IPS-20b (cell line): ENCODE measurements at regions not wholly inside any gene's neighbourhood (a gene's known extent, or its start where the extent isn't known, plus 50 kb on each side); places are given as distances from the start of the nearest gene placed in this dataset.
"Not testable (repeated sequence)": the region's sequence is repeated elsewhere in the genome, so short reads cannot be mapped to it uniquely, and the experiment has no call there.

Experiments
- H3K27ac ChIP-seq: one replicate; pipeline ENCODE4 v1.5.1; 2013; ENCODE audit warnings: low read length
- H3K27me3 ChIP-seq: 2 replicates; pipeline ENCODE4 v1.6.1; 2013; ENCODE audit warnings: mild to moderate bottlenecking, low read length, inconsistent platforms; ENCODE audit not compliant: insufficient read depth
- H3K36me3 ChIP-seq: 2 replicates; pipeline ENCODE4 v1.6.1; 2013; ENCODE audit warnings: low read depth, mild to moderate bottlenecking, inconsistent platforms, low read length, moderate library complexity; ENCODE audit not compliant: insufficient read depth
- H3K4me1 ChIP-seq: 2 replicates; pipeline ENCODE4 v1.6.1; 2013; ENCODE audit warnings: mild to moderate bottlenecking, control low read depth, inconsistent platforms, low read length, moderate library complexity; ENCODE audit not compliant: insufficient read depth
- H3K4me3 ChIP-seq: 2 replicates; pipeline ENCODE4 v1.5.1; 2013; ENCODE audit warnings: mild to moderate bottlenecking, low read length, inconsistent platforms
- H3K9ac ChIP-seq: 2 replicates; pipeline ENCODE4 v1.6.1; 2013; ENCODE audit warnings: low read depth, mild to moderate bottlenecking, inconsistent platforms, low read length, moderate library complexity
- H3K9me3 ChIP-seq: 2 replicates; pipeline ENCODE4 v1.6.1; 2013; ENCODE audit warnings: mild to moderate bottlenecking, low read depth, low read length, inconsistent platforms; ENCODE audit not compliant: insufficient read depth

- Histone ChIP-seq H3K27ac (no peak overlapping the region), H3K9ac (no peak overlapping the region), H3K9me3 (no peaks in the 10 kb centered on the region), H3K4me1 (no peaks in the 10 kb centered on the region), H3K36me3 (no peaks in the 10 kb centered on the region), H3K4me3 (no peak overlapping the region), H3K27me3 (no peaks in the 10 kb centered on the region)
Measured at GRCh38 chrX:139018436-139018835, 306.9 kb upstream of the FGF13 start.

- H3K4me3 ChIP-seq = no peak overlapping the region
- H3K4me1 ChIP-seq = no peaks in the 10 kb centered on the region
- no peaks in the 10 kb centered on the region for H3K9me3 ChIP-seq
Measured at GRCh38 chrX:139015627-139016026, 304.1 kb upstream of the FGF13 start.

GRCh38 chrX:139008185-139008584 lies 296.7 kb upstream of the FGF13 start:
- H3K9me3 ChIP-seq = no peaks in the 10 kb centered on the region
- H3K9ac ChIP-seq = no peak overlapping the region
- H3K27ac ChIP-seq = no peak overlapping the region
- no peak overlapping the region for H3K4me3 ChIP-seq
- H3K27me3 ChIP-seq = no peaks in the 10 kb centered on the region
- H3K4me1 ChIP-seq = no peaks in the 10 kb centered on the region
- H3K36me3 ChIP-seq = no peaks in the 10 kb centered on the region

More at GRCh38 chrX:139015627-139016026, 304.1 kb upstream of the FGF13 start:
- no peaks in the 10 kb centered on the region for H3K36me3 ChIP-seq
- no peak overlapping the region for H3K9ac ChIP-seq
- H3K27me3 ChIP-seq = no peaks in the 10 kb centered on the region
- H3K27ac ChIP-seq = no peak overlapping the region

GRCh38 chrX:139003856-139004527 lies 292.5 kb upstream of the FGF13 start:
- not testable (repeated sequence) for H3K9ac ChIP-seq, H3K27me3 ChIP-seq, H3K4me3 ChIP-seq, H3K27ac ChIP-seq, H3K36me3 ChIP-seq, H3K4me1 ChIP-seq, H3K9me3 ChIP-seq

GRCh38 chrX:139002319-139002718 lies 290.8 kb upstream of the FGF13 start:
- H3K36me3 ChIP-seq = no peaks in the 10 kb centered on the region
- no peak overlapping the region for H3K9ac ChIP-seq
- no peaks in the 10 kb centered on the region for H3K9me3 ChIP-seq
- no peak overlapping the region for H3K27ac ChIP-seq
- H3K4me1 ChIP-seq = no peaks in the 10 kb centered on the region
- H3K27me3 ChIP-seq = no peaks in the 10 kb centered on the region
- no peak overlapping the region for H3K4me3 ChIP-seq

GRCh38 chrX:138996268-138996667 lies 284.8 kb upstream of the FGF13 start:
- no peak overlapping the region for H3K4me3 ChIP-seq
- no peaks in the 10 kb centered on the region for H3K4me1 ChIP-seq
- H3K36me3 ChIP-seq = no peaks in the 10 kb centered on the region
- H3K27ac ChIP-seq = no peak overlapping the region
- no peaks in the 10 kb centered on the region for H3K9me3 ChIP-seq
- no peaks in the 10 kb centered on the region for H3K27me3 ChIP-seq
- no peak overlapping the region for H3K9ac ChIP-seq

- Histone ChIP-seq H3K36me3 (no peaks in the 10 kb centered on the region), H3K4me1 (no peaks in the 10 kb centered on the region), H3K4me3 (no peak overlapping the region), H3K27ac (no peak overlapping the region), H3K9me3 (no peaks in the 10 kb centered on the region), H3K9ac (no peak overlapping the region), H3K27me3 (no peaks in the 10 kb centered on the region)
Measured at GRCh38 chrX:138995458-138995857, 283.9 kb upstream of the FGF13 start.

GRCh38 chrX:138990425-138990824 lies 278.9 kb upstream of the FGF13 start:
- H3K4me3 ChIP-seq, H3K9me3 ChIP-seq, H3K36me3 ChIP-seq, H3K9ac ChIP-seq, H3K27ac ChIP-seq, H3K27me3 ChIP-seq, H3K4me1 ChIP-seq: not testable (repeated sequence)

GRCh38 chrX:138986866-138987265 lies 275.3 kb upstream of the FGF13 start:
- Histone ChIP-seq H3K27me3 (no peaks in the 10 kb centered on the region), H3K27ac (no peak overlapping the region), H3K4me3 (no peak overlapping the region), H3K4me1 (no peaks in the 10 kb centered on the region; the same call in 1 of the 2 replicates), H3K9me3 (no peaks in the 10 kb centered on the region), H3K36me3 (no peaks in the 10 kb centered on the region), H3K9ac (no peak overlapping the region)

- no peak overlapping the region for H3K27ac ChIP-seq
- H3K9ac ChIP-seq = no peak overlapping the region
- H3K27me3 ChIP-seq = no peaks in the 10 kb centered on the region
- H3K4me1 ChIP-seq = no peaks in the 10 kb centered on the region; the same call in 1 of the 2 replicates
- no peak overlapping the region for H3K4me3 ChIP-seq
- no peaks in the 10 kb centered on the region for H3K36me3 ChIP-seq
- no peaks in the 10 kb centered on the region for H3K9me3 ChIP-seq
Measured at GRCh38 chrX:138986235-138986634, 274.7 kb upstream of the FGF13 start.

GRCh38 chrX:138982365-138982764 lies 270.8 kb upstream of the FGF13 start:
- no peak overlapping the region for H3K4me3 ChIP-seq
- H3K36me3 ChIP-seq = no peaks in the 10 kb centered on the region
- no peaks in the 10 kb centered on the region for H3K27me3 ChIP-seq
- no peak overlapping the region for H3K27ac ChIP-seq
- no peaks in the 10 kb centered on the region for H3K9me3 ChIP-seq
- no peaks in the 10 kb centered on the region for H3K4me1 ChIP-seq
- H3K9ac ChIP-seq = no peak overlapping the region

GRCh38 chrX:138964501-138964900 lies 253.0 kb upstream of the FGF13 start:
- H3K36me3 ChIP-seq = no peaks in the 10 kb centered on the region
- no peak overlapping the region for H3K27ac ChIP-seq
- H3K4me1 ChIP-seq = no peaks in the 10 kb centered on the region
- H3K4me3 ChIP-seq = no peak overlapping the region
- H3K9me3 ChIP-seq = no peaks in the 10 kb centered on the region
- H3K9ac ChIP-seq = no peak overlapping the region
- H3K27me3 ChIP-seq = no peaks in the 10 kb centered on the region
